Fibroblast of pulmonary artery (primary cell): ENCODE measurements at regions not wholly inside any gene's neighbourhood (a gene's known extent, or its start where the extent isn't known, plus 50 kb on each side); places are given as distances from the start of the nearest gene placed in this dataset.

ENCODE experiments used
- DNase-seq: peaks from one replicate; pipeline ENCODE4 v3.0.0-alpha.2; 2010; ENCODE audit warnings: low read depth
- H3K4me3 ChIP-seq: replicated peaks from 2 replicates; pipeline ENCODE4 v1.5.1; 2011; ENCODE audit warnings: low read depth, mild to moderate bottlenecking, control low read depth, low read length, moderate library complexity
- CTCF ChIP-seq: IDR thresholded peaks from 2 replicates; pipeline ENCODE4 v1.5.1; 2011; ENCODE audit warnings: mild to moderate bottlenecking, control low read depth, low read length, inconsistent platforms; ENCODE audit errors: missing control alignments

- no peak for DNase-seq
- no peak overlapping the region for H3K4me3 ChIP-seq
- no peak for TF ChIP-seq CTCF
These were observed 493.0 kb upstream of the ATP11B start for GRCh38 chr3:182300266-182300665.

- DNase-seq, result no peak
- no peak for TF ChIP-seq CTCF
- H3K4me3 ChIP-seq, result no peak overlapping the region
These were observed 490.1 kb upstream of the ATP11B start for GRCh38 chr3:182303169-182303568.

- no peak for TF ChIP-seq CTCF
- DNase-seq, result no peak
These were observed 487.2 kb upstream of the ATP11B start for GRCh38 chr3:182305881-182306665.

GRCh38 chr3:182308328-182308727 lies 485.0 kb upstream of the ATP11B start:
- no peak for DNase-seq
- no peak overlapping the region for H3K4me3 ChIP-seq
- no peak for TF ChIP-seq CTCF

More at GRCh38 chr3:182305881-182306665, 487.2 kb upstream of the ATP11B start:
- no peak overlapping the region for H3K4me3 ChIP-seq

GRCh38 chr3:182309120-182309519 lies 484.2 kb upstream of the ATP11B start:
- no peak for DNase-seq
- no peak overlapping the region for H3K4me3 ChIP-seq
- no peak for TF ChIP-seq CTCF

GRCh38 chr3:182315313-182315712 lies 478.0 kb upstream of the ATP11B start:
- no peak for DNase-seq
- H3K4me3 ChIP-seq, result no peak overlapping the region
- TF ChIP-seq CTCF, result no peak
